ENCODE measurements at regions not wholly inside any gene's neighbourhood (a gene's known extent, or its start where the extent isn't known, plus 50 kb on each side); places are given as distances from the start of the nearest gene placed in this dataset.
"Not testable (repeated sequence)": the region's sequence is repeated elsewhere in the genome, so short reads cannot be mapped to it uniquely, and the experiment has no call there.

DNA sequence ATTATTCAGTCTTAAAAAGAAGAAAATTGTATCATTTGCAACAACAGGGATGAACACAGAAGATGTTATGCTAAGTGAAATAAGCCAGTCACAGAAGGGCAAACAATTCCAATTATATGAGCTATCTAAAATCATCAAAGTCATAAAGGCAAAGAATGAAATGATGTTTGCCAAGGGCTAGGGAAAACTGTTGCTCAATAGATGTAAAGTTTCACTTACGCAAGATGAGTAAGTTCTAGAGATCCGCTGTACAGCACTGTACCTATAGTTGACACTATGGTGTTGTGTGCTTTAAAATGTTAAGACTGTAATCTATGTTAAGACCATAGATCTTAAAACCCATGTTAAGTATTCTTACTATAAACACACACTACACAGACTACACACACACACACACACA lies 904.6 kb upstream of the LRRN3 start:
- DNase-seq (ENCODE audit: extremely low read depth in 1 of 2, low read depth in 1 of 2), result no peak

DNA sequence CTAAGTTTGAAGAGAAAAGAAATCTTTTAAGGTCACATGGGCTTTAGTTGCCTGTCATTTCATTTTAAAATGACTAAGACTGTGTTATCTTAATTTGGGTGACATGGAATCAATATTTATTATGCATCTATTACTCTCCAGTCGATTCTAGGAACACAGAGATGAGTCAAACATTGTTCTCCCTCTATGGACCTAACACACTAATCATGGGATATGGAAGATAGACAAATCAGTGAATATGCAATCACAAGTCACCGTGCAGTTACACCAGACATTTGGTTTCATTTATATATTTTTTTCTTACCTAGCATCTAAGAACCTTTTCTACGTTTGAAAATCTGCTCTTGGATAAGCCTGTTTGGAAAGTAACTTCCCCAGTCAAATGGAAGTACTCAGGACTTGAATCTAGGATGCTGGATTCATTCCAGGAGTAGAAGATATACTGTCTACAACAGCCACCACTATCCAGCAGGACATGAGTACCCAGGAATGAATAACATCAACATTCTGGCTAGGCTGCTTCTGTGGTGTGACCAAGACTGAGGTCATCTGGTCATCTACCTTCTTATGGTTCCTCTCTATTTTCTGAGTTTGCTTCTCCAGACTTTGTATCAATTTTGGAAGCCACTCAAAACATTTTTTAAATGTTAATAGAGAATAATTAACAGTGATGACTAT lies 902.9 kb upstream of the LRRN3 start:
- no peak for DNase-seq (ENCODE audit: extremely low read depth in 1 of 2, low read depth in 1 of 2)

DNA sequence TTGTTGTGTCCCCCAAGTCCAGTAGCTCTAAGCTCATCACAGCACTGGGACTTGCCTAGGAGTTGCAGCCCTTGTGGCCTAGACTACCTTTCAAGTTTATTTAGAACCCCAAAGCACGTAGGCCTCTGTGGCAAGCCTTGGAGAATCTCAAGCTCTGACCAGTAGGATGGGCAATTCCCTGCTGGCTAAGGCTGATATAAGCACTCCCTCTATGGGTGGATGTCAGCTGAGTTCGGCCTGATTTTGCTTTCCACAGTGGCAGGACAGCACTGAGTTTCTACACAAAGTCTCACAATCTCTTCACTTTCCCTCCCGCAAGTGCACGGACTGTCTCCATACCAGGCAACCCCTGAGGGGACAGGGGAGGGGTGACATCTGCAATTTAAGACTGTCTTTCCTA lies 886.4 kb upstream of the LRRN3 start:
- DNase-seq (ENCODE audit: extremely low read depth in 1 of 2, low read depth in 1 of 2), result no peak

DNA sequence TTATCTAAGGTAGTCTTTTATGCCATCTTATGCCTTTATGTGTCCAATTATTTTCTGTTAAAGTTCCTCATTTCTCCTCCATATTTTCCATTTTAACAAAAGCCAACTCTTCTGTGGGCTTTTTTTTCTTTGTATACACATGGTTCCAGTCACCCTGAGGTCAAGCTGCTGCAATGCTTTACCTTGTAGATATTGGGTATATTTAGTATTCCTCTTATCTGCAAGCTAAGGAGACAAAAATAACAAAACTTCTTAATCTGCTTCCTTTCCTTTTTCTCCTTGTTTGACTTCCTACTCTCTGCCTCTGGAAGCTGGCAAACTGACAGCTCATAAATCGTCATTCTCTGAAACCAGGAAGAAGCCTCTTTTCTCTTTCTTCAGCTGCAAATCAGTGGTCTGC lies 885.0 kb upstream of the LRRN3 start:
- DNase-seq (ENCODE audit: extremely low read depth in 1 of 2, low read depth in 1 of 2), result no peak

DNA sequence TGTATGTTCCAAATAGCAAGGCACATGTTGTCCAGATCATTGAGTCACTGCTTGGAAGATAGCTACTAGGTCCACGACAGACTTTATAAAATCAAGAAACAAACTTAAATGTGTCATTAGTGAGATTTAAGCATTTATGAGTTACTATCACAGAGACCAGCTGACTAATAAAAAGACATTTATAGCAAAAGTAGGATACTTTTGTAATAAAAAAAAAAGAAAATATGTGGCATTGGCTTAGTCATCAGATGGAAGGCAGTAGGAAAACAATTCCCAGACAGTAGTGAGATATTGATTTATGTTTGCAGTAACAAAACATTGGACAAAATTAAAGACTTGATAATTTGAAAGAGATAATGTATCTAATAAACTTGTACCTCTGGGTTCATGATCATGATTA lies 881.0 kb upstream of the LRRN3 start:
- DNase-seq (ENCODE audit: extremely low read depth in 1 of 2, low read depth in 1 of 2), result no peak

DNA sequence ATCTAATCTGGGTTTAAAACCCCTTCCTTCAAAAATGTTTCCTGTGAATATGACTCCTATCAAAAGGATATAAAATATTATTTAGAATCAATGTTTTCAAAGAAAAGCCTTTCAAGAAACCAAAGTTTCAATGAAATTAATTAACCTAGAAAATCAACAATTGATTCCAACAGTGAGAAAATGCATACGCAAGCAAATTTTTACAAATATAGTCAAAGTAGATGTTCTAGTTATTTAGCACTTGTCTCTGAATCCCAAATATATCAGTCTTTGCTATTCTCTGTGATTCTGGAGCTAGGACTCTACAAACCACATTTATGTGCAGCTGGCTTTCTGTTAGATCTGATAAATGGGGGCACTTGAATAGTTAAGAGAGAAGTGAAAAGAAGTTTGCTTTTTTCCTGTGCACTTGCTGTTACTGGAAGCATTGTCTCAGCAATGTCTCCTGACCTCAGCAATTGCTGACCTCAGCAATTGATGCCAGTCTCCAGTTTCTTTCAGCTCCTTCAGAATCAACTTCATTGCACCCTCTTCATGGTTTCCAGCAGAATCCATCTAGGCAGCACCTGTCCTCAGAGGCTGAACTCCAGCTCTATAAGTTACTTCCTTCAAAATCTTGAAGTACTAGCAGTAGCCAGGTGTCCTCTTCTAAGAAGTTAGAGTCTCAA lies 879.9 kb upstream of the LRRN3 start:
- no peak for DNase-seq (ENCODE audit: extremely low read depth in 1 of 2, low read depth in 1 of 2)

DNA sequence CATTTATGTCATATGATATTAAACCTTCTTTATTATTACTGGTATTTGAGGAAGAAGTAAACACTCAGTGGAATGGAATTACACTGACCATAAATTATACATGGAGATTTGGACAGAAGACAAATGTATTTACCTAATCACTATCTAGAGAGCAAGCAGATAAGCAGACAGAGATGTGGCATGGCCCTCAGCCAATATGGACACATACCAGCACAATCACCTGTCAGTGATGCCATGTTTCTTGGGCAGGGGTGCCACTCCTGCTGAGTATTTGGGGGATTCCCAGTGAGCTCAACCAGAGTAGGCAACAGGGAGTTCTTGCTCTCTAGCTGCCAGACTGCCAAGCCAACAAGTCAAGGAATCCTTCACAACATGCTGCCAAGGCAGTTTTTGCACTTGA lies 866.3 kb upstream of the LRRN3 start:
- no peak for DNase-seq (ENCODE audit: extremely low read depth in 1 of 2, low read depth in 1 of 2)

DNA sequence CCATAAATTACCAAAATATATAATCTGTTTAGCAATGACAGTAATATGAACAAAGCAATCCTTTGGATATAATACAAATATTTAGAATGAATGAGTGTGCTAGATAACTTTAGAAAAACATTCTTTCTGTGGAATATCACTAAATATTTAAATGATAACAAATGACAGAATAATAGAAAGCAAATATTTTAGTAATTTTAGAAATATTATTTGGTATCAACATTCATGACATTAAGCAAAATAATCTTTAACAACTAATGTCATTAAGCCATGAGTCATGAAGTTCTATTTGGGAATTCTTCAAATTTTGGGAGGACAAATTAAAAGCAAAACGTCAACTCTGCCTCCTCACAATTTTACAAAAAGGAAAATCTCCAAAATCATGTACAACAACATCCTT lies 844.8 kb upstream of the LRRN3 start:
- DNase-seq (ENCODE audit: extremely low read depth in 1 of 2, low read depth in 1 of 2), result no peak

DNA sequence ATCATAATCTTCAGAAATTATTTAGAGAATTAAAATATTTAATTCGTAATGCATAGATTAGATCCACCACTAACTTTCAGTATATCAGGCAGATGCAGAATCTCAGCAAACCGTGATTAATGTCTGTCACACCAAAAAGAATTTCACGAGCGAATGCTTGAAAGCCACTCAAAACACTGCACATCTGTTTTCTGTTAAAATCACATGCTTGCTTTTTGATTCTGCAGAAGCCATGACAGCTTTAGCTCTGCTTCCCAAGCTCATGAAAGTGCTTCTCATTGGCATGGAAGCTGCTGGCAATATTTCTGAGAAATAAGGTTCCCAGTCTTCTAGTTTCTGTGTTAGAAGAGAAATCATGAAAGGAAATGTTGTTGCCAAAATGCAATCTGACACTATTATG lies 837.8 kb upstream of the LRRN3 start:
- DNase-seq (ENCODE audit: extremely low read depth in 1 of 2, low read depth in 1 of 2), result no peak

DNA sequence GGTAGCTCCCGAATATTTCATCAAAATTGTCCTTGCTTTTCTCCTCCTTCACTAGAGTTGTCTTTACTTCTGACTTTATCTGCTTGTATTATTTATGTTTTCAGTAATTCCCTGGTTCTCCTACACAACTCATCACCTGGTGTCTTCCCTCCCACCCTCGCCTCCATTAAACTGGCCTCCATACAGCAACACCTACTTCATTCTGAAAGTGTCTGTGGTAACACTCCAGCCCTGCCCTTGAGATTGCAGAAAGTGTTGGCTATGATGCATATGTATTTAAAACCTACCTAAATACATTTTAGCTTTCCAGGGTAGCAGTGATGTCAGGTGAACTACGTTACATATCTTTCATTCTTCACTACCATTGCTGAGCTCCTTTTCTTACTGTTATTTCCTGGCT lies 833.3 kb upstream of the LRRN3 start:
- DNase-seq (ENCODE audit: extremely low read depth in 1 of 2, low read depth in 1 of 2), result no peak

DNA sequence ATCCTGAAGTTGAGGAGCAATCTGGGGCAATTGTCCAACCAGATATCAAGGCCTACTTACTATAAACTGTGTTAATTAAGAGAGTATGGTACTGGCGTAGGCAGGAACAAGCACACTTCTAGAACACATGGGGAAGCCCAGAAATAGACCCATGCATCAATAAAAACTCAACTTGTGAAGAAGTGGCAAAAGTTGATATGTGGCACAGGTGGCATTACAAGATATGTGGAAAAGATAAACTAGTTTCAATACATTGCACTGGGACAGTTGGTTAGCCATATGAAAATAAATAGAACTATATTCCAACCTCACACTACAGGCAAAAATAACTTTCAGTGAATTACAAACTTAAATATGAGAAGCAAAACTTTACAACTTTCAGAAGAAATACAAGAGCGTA lies 828.7 kb upstream of the LRRN3 start:
- no peak for DNase-seq (ENCODE audit: extremely low read depth in 1 of 2, low read depth in 1 of 2)

DNA sequence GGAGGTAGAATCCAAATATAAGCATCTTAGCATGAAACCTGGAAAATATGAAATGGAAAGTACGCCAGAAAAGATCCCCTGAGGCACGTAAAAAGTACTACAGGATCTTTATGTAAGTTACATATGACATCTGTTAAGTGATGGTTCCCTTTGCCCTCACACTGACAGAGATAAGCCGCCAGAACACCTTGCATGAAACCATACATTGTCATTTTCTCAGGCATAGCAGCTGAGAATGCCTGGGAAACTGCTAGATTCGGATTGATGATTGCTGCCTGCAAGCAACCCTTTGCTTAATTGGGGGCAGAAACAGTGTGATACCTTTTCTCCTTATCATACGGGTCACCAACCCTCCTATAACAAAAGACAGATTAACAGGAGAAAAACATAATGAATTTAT lies 826.6 kb upstream of the LRRN3 start:
- no peak for DNase-seq (ENCODE audit: extremely low read depth in 1 of 2, low read depth in 1 of 2)

DNA sequence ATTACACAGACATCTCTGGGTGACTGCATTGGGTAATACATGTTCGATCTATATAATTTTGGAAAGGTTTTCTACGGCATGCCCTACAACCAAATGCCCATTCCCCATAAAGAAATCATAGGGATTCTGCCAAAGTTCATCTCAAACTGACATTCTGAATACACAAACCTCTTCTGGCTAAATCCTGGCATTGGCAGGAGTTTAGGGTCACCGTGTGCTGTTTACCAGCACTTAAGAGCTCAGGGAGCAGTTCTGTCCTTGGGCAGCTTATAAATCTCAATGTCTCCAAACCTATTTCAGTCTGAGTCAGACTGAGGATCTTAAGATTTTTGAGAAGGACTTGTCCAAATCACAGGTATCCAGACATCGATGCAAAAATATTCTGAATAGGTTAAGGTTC lies 809.6 kb upstream of the LRRN3 start:
- no peak for DNase-seq (ENCODE audit: extremely low read depth in 1 of 2, low read depth in 1 of 2)

DNA sequence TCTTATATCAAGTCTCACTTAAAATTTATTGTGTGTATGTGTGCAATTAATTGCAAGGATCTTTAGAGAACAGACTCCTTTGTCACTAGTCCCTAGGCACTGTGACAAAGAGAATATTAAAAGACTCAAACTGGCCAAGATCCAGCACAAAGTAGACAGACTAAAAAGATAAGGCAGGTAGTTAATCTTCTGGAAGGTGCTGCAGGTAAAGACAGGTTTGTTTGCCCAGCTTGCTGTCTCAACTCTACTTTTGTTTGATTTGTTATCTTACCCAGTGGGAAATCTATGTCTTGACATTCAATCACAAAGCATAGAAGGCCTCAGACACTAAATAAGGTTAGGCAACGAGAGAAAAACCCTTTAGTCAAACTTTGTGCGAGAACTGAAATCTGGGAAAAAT lies 807.9 kb upstream of the LRRN3 start:
- no peak for DNase-seq (ENCODE audit: extremely low read depth in 1 of 2, low read depth in 1 of 2)

DNA sequence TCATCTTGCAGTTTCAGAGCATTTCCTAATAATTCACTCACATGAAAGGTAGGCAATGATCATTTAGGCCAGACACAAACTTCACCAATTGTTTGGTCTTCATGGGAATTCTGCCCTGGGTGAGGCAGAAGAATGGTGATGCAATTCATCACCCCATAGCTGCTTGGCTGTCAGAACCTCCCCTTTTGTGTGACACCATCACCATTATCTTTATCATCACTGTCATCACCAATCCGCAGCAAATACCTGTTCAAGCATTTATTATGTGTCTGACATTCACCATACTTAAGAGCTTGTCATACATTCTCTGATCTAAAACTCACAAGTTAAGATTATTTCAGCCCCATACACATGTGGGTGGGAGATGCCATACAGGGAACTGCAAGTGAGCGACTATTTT lies 799.5 kb upstream of the LRRN3 start:
- no peak for DNase-seq (ENCODE audit: extremely low read depth in 1 of 2, low read depth in 1 of 2)

DNA sequence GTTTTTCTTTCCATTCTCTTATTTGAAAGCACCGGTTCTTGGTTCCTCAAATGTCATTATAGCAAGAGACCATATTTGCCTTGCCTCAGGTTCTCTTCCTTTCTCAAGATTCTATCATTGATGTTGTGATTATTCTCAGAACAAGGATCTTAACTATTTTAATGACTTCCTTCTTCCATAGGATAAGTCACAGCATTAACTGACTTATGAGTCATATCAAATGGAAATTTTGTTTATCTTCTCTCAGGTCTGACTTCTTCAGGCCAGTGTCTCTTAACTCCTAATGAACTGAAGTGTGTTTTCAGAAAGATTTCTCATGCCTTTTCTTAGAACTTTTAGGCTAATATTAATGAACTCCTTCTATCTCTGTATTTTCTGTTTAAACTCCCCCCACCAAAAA lies 794.6 kb upstream of the LRRN3 start:
- no peak for DNase-seq (ENCODE audit: extremely low read depth in 1 of 2, low read depth in 1 of 2)

DNA sequence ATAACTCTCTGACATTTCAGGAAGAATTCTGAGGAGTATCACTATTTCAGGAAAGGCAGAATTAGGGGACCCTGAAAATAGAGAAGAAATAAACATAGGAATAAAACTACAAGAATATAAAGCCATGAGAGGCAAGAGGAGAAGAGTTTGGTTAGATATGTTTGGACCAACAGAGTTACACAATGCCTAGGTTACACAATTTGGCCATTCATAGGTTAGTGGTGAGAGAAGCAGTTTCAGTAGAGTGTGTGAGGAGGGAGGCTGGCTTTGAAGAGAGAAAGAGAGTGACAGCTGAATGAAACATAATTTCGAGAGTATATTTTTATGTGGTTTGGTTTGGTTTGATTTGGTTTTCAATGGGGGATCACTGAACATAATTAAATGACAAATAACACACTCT lies 783.2 kb upstream of the LRRN3 start:
- no peak for DNase-seq (ENCODE audit: extremely low read depth in 1 of 2, low read depth in 1 of 2)

DNA sequence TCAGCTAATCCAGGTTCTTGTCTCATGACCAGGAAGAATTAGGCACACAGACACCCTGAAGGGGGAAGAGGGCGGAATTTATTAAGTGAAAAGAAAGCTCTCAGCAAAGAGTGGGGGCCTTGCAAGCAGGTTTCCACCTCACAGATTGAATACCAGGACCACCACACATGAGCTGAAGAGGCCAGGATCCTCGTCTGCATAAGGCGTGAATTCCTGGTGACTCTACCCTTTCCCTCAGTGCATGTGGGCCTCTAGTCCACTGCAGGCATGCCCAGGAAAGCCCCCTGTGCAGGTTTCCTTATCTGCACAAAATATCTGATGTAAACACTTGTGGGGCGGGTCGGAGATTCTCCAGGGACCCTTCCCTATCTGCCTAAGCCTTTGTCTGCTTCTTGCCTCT lies 782.1 kb upstream of the LRRN3 start:
- no peak for DNase-seq (ENCODE audit: extremely low read depth in 1 of 2, low read depth in 1 of 2)

DNA sequence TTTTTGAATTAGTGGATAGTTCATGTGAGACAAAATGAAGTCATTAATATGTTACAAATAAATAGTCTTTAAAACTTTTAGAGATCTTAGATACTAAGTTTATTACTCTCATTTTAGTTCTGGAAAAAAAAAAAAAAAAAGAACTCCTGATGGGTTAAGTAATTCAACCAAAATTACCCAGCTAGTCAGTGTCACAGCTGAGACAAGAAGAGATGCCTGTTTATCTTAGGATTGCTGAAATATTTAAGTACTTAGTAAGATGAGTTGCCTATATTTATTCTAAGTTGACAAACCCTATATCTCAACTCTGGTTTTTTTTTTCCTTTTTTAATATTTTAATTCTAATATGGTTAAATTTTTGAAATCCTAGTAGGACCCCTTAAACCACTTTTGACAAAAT lies 781.0 kb upstream of the LRRN3 start:
- no peak for DNase-seq (ENCODE audit: extremely low read depth in 1 of 2, low read depth in 1 of 2)

DNA sequence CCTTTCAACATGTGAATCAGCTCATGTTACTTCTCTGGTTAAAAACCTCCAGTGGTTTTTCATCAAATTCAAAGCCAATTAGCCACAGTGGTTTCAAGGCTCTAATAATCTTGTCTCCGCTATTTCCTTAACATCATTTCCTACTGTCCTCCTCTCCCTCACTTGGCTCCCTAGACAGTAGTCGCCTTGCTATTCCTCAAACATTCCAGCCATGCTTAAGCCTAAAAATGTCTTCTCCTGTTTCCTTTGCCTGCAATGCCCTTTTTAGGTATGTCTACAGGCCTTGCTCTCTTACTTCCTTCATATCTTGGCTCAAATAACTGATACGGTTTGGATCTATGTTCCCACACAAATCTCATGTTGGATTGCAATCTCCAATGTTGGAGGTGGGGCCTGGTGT lies 779.4 kb upstream of the LRRN3 start:
- DNase-seq (ENCODE audit: extremely low read depth in 1 of 2, low read depth in 1 of 2), result no peak

DNA sequence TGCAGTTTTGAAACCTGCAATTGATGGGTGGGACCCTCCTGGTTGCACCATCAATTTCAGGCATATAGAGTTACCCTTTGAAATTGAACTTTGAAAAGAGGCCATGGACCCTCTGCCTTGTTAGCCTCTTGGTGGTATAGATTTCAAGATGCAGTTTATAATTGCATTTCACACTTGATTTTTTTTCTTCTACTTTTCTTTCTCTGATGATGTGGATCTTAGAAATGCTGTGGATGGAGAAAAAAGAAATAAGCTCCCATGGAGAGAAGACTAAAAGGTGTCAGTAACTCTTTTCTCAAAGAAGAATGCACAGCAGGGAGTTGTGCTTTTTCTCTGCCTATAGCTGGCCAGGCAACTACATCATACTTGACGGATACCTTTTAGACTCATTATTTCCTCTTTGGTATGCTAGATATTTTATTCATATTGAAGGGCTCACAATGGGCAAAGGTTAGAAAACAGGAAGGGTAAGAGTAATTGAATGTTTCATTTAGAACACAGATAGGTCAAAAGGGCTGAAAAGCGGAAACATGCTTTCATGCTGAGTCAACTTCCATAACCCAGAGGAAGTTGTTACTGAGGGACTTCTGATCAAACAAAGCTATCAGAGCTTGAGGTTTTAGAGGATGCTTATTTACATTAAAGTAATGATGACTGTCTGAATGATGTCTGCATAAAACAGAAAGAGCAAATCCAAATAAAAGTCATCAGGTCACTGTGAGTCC lies 773.2 kb upstream of the LRRN3 start:
- no peak for DNase-seq (ENCODE audit: extremely low read depth in 1 of 2, low read depth in 1 of 2)

DNA sequence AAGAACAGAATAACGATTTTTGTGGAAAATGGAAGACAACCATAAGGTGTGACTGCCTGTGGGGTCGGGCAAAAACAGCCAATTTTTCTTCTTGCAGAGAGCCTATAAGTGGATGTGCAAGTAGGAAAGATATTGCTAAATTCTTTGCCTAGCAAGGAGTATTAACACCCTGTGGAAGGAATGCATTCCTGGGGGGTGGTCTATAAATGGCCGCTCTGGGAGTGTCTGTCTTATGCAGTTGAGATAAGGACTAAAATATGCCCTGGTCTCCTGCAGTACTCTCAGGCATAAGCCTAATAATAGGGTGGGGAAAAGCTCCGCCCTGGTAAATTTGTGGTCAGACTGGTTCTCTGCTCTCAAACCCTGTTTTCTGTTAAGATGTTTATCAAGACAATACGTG lies 770.6 kb upstream of the LRRN3 start:
- DNase-seq (ENCODE audit: extremely low read depth in 1 of 2, low read depth in 1 of 2), result not testable (repeated sequence)
